BE2C (cell line): ENCODE measurements at regions not wholly inside any gene's neighbourhood (a gene's known extent, or its start where the extent isn't known, plus 50 kb on each side); places are given as distances from the start of the nearest gene placed in this dataset.

Experiments
- DNase-seq: peaks from one replicate; pipeline ENCODE4 v3.0.0-alpha.2; 2020
- H3K27me3 ChIP-seq: fragments of 250-450 bp; sonication (Bioruptor Pico); 2 replicates; pipeline ENCODE4 v1.5.1; 2020; ENCODE audit warnings: mild to moderate bottlenecking
- H3K36me3 ChIP-seq: fragments of 250-450 bp; sonication (Bioruptor Pico); 2 replicates; pipeline ENCODE4 v1.5.1; 2020; ENCODE audit warnings: mild to moderate bottlenecking
- H3K4me1 ChIP-seq: fragments of 250-450 bp; sonication (Bioruptor Pico); 2 replicates; pipeline ENCODE4 v1.5.1; 2020
- H3K4me3 ChIP-seq: 2 replicates; pipeline ENCODE4 v1.5.1; 2011; ENCODE audit warnings: low read depth, low read length
- H3K9me3 ChIP-seq: fragments of 250-450 bp; sonication (Bioruptor Pico); 2 replicates; pipeline ENCODE4 v1.5.1; 2020
- TF ChIP-seq, protein P1 (sequence below): IDR thresholded peaks from 2 replicates; pipeline ENCODE4 v1.5.1; 2012; ENCODE audit warnings: mild to moderate bottlenecking, low read depth, low read length

DNA sequence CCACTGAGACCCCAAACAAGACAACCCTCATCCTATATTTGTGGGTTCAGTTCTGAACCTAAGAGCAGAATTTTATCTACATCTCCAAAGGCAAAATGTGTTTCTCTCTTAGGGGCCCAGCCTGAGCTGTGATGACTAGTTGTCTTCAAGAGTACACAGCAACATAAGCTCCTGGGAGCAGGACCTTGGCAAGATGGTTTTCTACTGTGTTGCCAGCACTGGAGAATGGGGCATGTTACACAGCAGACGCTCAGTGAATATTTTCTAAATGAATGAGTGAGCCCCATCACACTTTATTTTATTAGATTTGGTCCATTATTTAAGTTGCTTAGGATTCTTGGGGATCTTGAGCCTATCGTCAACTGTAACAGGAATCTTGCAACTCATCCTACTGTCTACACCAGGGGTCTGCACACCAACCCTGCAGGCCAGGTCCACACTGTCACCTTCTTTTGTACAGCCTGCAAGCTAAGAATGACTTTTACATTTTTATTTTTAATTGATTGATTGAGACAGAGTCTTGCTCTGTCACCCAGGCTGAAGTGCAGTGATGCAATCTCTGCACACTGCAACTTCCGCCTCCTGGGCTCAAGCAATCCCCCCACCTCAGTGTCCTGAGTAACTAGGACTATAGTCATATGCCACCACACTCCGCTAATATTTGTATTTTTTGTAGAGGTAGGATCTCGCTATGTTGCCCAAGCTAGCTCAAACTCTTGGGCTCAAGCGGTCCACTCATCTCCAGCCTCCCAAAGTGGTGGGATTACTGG, 347.1 kb downstream of the FGFR2 start:
- Histone ChIP-seq H3K4me3 (no peak overlapping the region), H3K36me3 (no peaks in the 10 kb centered on the region), H3K27me3 (no peaks in the 10 kb centered on the region), H3K4me1 (no peaks in the 10 kb centered on the region), H3K9me3 (no peaks in the 10 kb centered on the region)
- TF ChIP-seq, protein P1, sequence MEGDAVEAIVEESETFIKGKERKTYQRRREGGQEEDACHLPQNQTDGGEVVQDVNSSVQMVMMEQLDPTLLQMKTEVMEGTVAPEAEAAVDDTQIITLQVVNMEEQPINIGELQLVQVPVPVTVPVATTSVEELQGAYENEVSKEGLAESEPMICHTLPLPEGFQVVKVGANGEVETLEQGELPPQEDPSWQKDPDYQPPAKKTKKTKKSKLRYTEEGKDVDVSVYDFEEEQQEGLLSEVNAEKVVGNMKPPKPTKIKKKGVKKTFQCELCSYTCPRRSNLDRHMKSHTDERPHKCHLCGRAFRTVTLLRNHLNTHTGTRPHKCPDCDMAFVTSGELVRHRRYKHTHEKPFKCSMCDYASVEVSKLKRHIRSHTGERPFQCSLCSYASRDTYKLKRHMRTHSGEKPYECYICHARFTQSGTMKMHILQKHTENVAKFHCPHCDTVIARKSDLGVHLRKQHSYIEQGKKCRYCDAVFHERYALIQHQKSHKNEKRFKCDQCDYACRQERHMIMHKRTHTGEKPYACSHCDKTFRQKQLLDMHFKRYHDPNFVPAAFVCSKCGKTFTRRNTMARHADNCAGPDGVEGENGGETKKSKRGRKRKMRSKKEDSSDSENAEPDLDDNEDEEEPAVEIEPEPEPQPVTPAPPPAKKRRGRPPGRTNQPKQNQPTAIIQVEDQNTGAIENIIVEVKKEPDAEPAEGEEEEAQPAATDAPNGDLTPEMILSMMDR = no peak
- no peak for DNase-seq

DNA sequence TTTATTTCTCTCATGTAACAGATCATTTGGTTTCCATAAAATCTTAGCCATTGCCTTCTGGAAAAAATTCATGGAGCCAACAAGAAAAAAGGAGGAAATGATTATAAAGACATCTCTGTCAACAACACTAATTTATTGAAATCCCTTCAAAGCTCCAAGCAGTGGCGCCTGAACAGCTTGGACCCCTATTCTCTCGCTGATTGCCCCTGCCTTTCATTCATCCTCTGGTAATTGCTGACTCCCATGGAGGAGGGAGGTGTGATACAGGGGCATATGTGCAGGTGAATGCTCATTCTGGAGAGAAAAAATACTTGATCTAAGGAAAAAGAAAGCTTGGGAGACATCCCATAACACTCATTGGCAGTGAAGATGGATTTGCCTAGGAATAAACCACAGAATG, 345.5 kb downstream of the FGFR2 start:
- Histone ChIP-seq H3K4me1 (no peaks in the 10 kb centered on the region), H3K9me3 (no peaks in the 10 kb centered on the region), H3K36me3 (no peaks in the 10 kb centered on the region), H3K27me3 (no peaks in the 10 kb centered on the region), H3K4me3 (no peak overlapping the region)
- TF ChIP-seq, protein P1 = no peak
- DNase-seq = no peak

DNA sequence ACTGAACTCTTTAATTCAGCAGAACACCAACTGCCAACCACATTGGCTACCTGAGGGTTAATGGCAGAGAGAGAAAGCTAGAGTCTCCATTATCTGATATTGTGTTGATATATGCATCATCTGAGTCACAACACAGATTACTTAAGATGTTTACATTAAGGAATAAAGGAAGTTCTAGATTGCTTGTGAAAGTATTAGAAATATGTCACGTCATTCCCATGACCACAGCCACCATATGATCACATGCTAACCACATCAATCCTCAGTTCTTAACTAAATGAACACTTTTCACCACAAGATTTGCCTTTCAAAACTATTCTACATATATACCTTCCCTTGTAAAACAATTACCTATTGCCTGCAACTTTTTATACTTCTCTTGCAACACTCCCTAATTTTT, 337.9 kb downstream of the FGFR2 start:
- Histone ChIP-seq H3K9me3 (no peaks in the 10 kb centered on the region), H3K4me3 (no peak overlapping the region), H3K4me1 (no peaks in the 10 kb centered on the region), H3K36me3 (no peaks in the 10 kb centered on the region), H3K27me3 (no peaks in the 10 kb centered on the region)
- DNase-seq = no peak
- TF ChIP-seq, protein P1 = no peak

DNA sequence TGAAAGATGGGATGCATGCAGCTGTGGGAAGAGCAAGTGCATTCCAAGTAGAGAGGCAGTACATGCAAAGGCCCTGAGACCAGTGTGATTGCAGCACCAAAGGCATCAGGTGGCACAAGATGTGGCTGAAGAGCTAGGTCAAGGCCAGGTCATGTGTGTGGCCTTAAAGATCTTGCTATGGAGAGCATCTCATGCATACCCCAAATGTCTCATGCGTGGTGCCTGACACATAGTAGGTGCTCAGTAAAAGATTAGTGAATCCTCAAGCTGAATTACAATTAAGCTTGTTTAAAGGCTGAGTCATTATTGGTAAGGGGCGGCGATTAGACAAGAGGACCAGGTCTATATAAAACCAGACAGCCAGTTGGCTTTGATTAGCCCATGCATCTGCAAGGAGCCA, 336.6 kb downstream of the FGFR2 start:
- Histone ChIP-seq H3K4me3 (no peak overlapping the region), H3K4me1 (no peaks in the 10 kb centered on the region), H3K27me3 (no peaks in the 10 kb centered on the region), H3K36me3 (no peaks in the 10 kb centered on the region), H3K9me3 (no peaks in the 10 kb centered on the region)
- TF ChIP-seq, protein P1 = no peak
- DNase-seq = no peak

DNA sequence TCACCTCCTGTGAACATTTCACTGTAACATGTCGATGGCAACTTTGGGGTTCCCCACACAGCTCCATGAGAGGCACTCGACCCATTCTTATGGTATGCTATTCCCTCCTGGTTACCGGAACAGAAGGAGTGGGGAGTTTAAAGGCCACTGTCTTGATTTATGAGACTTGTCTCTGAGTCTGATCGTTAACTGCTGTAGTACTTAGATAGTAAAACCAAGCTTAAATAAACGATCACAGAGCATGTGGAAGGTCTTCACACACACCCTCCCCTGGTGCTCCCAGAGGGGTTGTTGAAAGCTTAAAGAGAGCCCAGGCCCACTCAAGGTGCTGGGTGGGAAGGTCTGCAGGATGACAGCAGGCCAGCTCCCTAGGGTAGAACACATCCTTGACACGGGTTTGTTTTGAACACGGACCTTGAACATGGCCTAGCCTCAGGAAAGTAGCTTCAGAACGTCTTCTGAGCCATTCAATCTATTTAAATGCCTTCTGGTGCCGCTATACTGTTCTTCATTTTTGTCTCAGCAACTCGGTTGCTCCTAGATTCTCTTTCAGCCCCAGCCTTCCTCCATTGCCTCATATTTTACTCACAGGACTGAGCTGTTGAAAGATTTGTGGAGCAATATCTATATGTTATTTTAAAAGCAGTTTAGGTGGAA, 335.3 kb downstream of the FGFR2 start:
- Histone ChIP-seq H3K4me1 (no peaks in the 10 kb centered on the region), H3K27me3 (no peaks in the 10 kb centered on the region), H3K4me3 (no peak overlapping the region), H3K9me3 (no peaks in the 10 kb centered on the region), H3K36me3 (no peaks in the 10 kb centered on the region)
- TF ChIP-seq, protein P1 = no peak
- no peak for DNase-seq

DNA sequence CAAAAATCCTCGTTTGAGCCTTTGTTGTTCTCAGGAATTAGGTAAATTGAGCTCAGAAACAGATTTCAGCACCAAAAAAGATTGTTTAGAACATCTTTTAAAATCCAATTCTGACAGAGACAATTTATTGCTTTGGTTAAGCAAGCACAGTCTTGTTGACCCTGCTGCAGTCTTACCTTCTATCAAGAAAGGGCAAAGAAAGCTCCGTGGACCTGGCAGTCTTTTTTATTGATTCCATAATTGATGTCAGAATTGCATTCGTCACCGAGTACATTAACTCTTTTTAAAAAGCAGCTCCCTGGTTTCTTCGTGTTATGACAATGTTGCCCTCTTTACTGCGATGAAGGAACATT, 334.8 kb downstream of the FGFR2 start:
- no peak overlapping the region for H3K4me3 ChIP-seq
- H3K27me3 ChIP-seq = no peaks in the 10 kb centered on the region
- H3K9me3 ChIP-seq = no peaks in the 10 kb centered on the region
- no peak for DNase-seq
- TF ChIP-seq, protein P1 = no peak
- no peaks in the 10 kb centered on the region for H3K36me3 ChIP-seq
- no peaks in the 10 kb centered on the region for H3K4me1 ChIP-seq
